K562 (cell line): ENCODE measurements at regions not wholly inside any gene's neighbourhood (a gene's known extent, or its start where the extent isn't known, plus 50 kb on each side); places are given as distances from the start of the nearest gene placed in this dataset.

Experiments
- ATAC-seq: fragments of 200-7000 bp; cut with Tn5 transposase; 3 replicates; pipeline ENCODE4 v1.9.1; 2020; ENCODE audit warnings: moderate library complexity
- BruUV-seq: library from RNA; stranded (reverse); fragments of 400-500 nt; replicated peaks from 2 replicates; lab custom pipeline; 2021; lab: Mats Ljungman, UMichigan
- CTCF ChIA-PET: fragments of 300-600 bp; formaldehyde crosslinking; extraction: SDS; loops from one replicate; lab custom pipeline; 2021; ENCODE audit warnings: low intra/inter-chr PET ratio; lab: Yijun Ruan, JAX
- POLR2A ChIA-PET: fragments of 300-600, 350-650 bp; sonication (Branson Sonifier 250); formaldehyde crosslinking; extraction: SDS; loops from one replicate; lab custom pipeline; 2021; ENCODE audit warnings: antibody characterized with exemption, inconsistent platforms; lab: Yijun Ruan, JAX
- DNase-seq, 4 experiments: peaks; one replicate each; pipeline versions ENCODE4 v3.0.0 to v3.0.0-alpha.2; 2011 to 2018; ENCODE audit warnings: low spot score in 3 of 4, mixed read lengths in 3 of 4; ENCODE audit errors: extremely low read depth in 1 of 4
- FAIRE-seq: peaks from 2 replicates; lab custom pipeline; 2011; peaks lifted over from hg19 to GRCh38; lab: Jason Lieb, UNC
- H2AFZ ChIP-seq: 2 replicates; pipeline ENCODE4 v1.6.0; 2011; ENCODE audit warnings: low read depth, low read length, control low read depth, inconsistent platforms
- H3K27ac ChIP-seq: fragments of 200-600 bp; 3 replicates; pipeline ENCODE4 v1.8.0; 2011; ENCODE audit warnings: low read depth, mild to moderate bottlenecking, control low read depth, inconsistent platforms, low read length, moderate library complexity, mixed read lengths; ENCODE audit errors: extremely low read depth
- H3K27me3 ChIP-seq, 2 experiments: fragments of 300-600 bp in 1 of 2; 2 replicates in 1 of 2; 3 replicates in 1 of 2; pipeline versions ENCODE4 v1.6.0 to v1.8.0; 2011; ENCODE audit warnings: inconsistent platforms in 2 of 2, low read length in 2 of 2, mild to moderate bottlenecking in 1 of 2, mixed read lengths in 1 of 2, moderate library complexity in 1 of 2; ENCODE audit not compliant: control insufficient read depth in 2 of 2, insufficient read depth in 2 of 2
- H3K36me3 ChIP-seq: fragments of 300-600 bp; 3 replicates; pipeline ENCODE4 v1.8.0; 2011; ENCODE audit warnings: mild to moderate bottlenecking, low read length, inconsistent platforms; ENCODE audit not compliant: control insufficient read depth, insufficient read depth
- H3K4me1 ChIP-seq, 2 experiments: fragments of 200-600 bp in 1 of 2; replicated peaks in 1 of 2; 2 replicates in 1 of 2; 3 replicates in 1 of 2; pipeline versions ENCODE4 v1.5.1 to v1.8.0; 2011; ENCODE audit warnings: inconsistent platforms in 2 of 2, low read length in 2 of 2, mild to moderate bottlenecking in 1 of 2, mixed read lengths in 1 of 2, moderate library complexity in 1 of 2; ENCODE audit not compliant: control insufficient read depth in 2 of 2, insufficient read depth in 2 of 2
- H3K4me2 ChIP-seq: 2 replicates; pipeline ENCODE4 v1.6.1; 2011; ENCODE audit warnings: low read length, control low read depth, inconsistent platforms, mixed read lengths; ENCODE audit not compliant: insufficient read depth
- H3K4me3 ChIP-seq: fragments of 200-600 bp; sonication (generic), shearing (Covaris generic); 2 replicates; pipeline ENCODE4 v1.5.1; 2016; ENCODE audit warnings: control low read depth, inconsistent platforms
- H3K79me2 ChIP-seq: fragments of 200-600 bp; 3 replicates; pipeline ENCODE4 v1.8.0; 2011; ENCODE audit warnings: low read length, inconsistent platforms; ENCODE audit not compliant: control insufficient read depth, insufficient read depth
- H3K9ac ChIP-seq, 2 experiments: 2 replicates each; pipeline versions ENCODE4 v1.6.0 to v1.6.1; 2011; ENCODE audit warnings: low read depth in 2 of 2, low read length in 2 of 2, control low read depth in 1 of 2, inconsistent platforms in 1 of 2, mild to moderate bottlenecking in 1 of 2, mixed read lengths in 1 of 2; ENCODE audit not compliant: insufficient read depth in 1 of 2
- H3K9me1 ChIP-seq: one replicate; pipeline ENCODE4 v1.6.0; 2011; ENCODE audit warnings: inconsistent platforms, mild to moderate bottlenecking, low read length, moderate library complexity; ENCODE audit not compliant: control insufficient read depth, insufficient read depth
- H3K9me3 ChIP-seq: replicated peaks from 2 replicates; pipeline ENCODE4 v1.5.1; 2011; ENCODE audit warnings: low read depth, low read length, inconsistent platforms; ENCODE audit not compliant: control insufficient read depth, insufficient read depth
- H4K20me1 ChIP-seq: replicated peaks from 2 replicates; pipeline ENCODE4 v1.6.1; 2011; ENCODE audit warnings: low read length, inconsistent platforms, mixed read lengths; ENCODE audit not compliant: control insufficient read depth, insufficient read depth
- AFF1 ChIP-seq, 2 experiments: fragments of 450-650 bp; IDR thresholded peaks; 2 replicates each; pipeline ENCODE4 v1.6.1; 2018; ENCODE audit warnings: mild to moderate bottlenecking in 2 of 2, low read depth in 1 of 2; ENCODE audit not compliant: partially characterized antibody in 2 of 2
- ASH1L ChIP-seq: fragments of 450-650 bp; IDR thresholded peaks from 2 replicates; pipeline ENCODE4 v1.6.1; 2018; ENCODE audit warnings: borderline replicate concordance, mild to moderate bottlenecking, low read depth; ENCODE audit not compliant: partially characterized antibody
- CBFB ChIP-seq: sonication (generic); formaldehyde crosslinking; IDR thresholded peaks from 2 replicates; pipeline ENCODE4 v1.4.0; 2020; ENCODE audit warnings: mild to moderate bottlenecking, missing genetic modification reagents
- CCNT2 ChIP-seq: IDR thresholded peaks from 2 replicates; pipeline ENCODE4 v1.6.1; 2011; ENCODE audit warnings: borderline replicate concordance, low read depth, mild to moderate bottlenecking, moderate library complexity, mixed read lengths, low read length; ENCODE audit not compliant: insufficient read length; ENCODE audit errors: extremely low read depth
- E2F5 ChIP-seq: sonication (generic); formaldehyde crosslinking; IDR thresholded peaks from 2 replicates; pipeline ENCODE4 v1.8.0; 2022; ENCODE audit warnings: mild to moderate bottlenecking, missing genetic modification reagents
- E2F6 ChIP-seq, 2 experiments: IDR thresholded peaks; 2 replicates each; pipeline ENCODE4 v1.6.1; 2011; ENCODE audit warnings: borderline replicate concordance in 1 of 2, control low read depth in 1 of 2, low read depth in 1 of 2, low read length in 1 of 2, mild to moderate bottlenecking in 1 of 2, mixed read lengths in 1 of 2, moderate library complexity in 1 of 2; ENCODE audit not compliant: insufficient read depth in 1 of 2, insufficient read length in 1 of 2, poor library complexity in 1 of 2, severe bottlenecking in 1 of 2; ENCODE audit errors: extremely low read depth in 1 of 2
- HINFP ChIP-seq: fragments of 450-650 bp; conservative IDR thresholded peaks from 2 replicates; pipeline ENCODE4 v1.6.1; 2016; ENCODE audit warnings: missing genetic modification characterization, low read depth, mild to moderate bottlenecking, control low read depth, missing compliant biosample characterization
- NCOR1 ChIP-seq: fragments of 450-650 bp; IDR thresholded peaks from 2 replicates; pipeline ENCODE4 v1.6.1; 2016; ENCODE audit warnings: mild to moderate bottlenecking, moderate library complexity
- PHF8 ChIP-seq: fragments of 200-600 bp; sonication (generic); IDR thresholded peaks from 2 replicates; pipeline ENCODE4 v1.6.1; 2012; ENCODE audit warnings: mixed run types, mild to moderate bottlenecking, inconsistent platforms, low read length, moderate library complexity, borderline replicate concordance
- PPARD ChIP-seq: fragments of 250-450 bp; sonication (Bioruptor Pico); IDR thresholded peaks from 2 replicates; pipeline ENCODE4 v1.8.0; 2022; ENCODE audit warnings: inconsistent platforms, mild to moderate bottlenecking, moderate library complexity
- SMAD4 ChIP-seq: fragments of 250-450 bp; sonication (Bioruptor Pico); conservative IDR thresholded peaks from 2 replicates; pipeline ENCODE4 v1.8.0; 2021; ENCODE audit warnings: inconsistent platforms, mild to moderate bottlenecking, moderate library complexity
- ZNF224 ChIP-seq: sonication (generic); formaldehyde crosslinking; IDR thresholded peaks from 2 replicates; pipeline ENCODE4 v1.8.0; 2022; ENCODE audit warnings: mild to moderate bottlenecking, missing genetic modification reagents
- ZNF644 ChIP-seq: fragments of 200-800 bp; sonication (Bioruptor generic); IDR thresholded peaks from 2 replicates; pipeline ENCODE4 v1.6.1; 2016; ENCODE audit warnings: low read depth, missing genetic modification characterization, missing compliant biosample characterization
- ZNF668 ChIP-seq: fragments of 250-450 bp; sonication (Bioruptor Pico); IDR thresholded peaks from 2 replicates; pipeline ENCODE4 v1.8.0; 2022; ENCODE audit warnings: mild to moderate bottlenecking, inconsistent platforms
- WGBS: fragments of 100-300 bp; shearing (Covaris generic); methylation state at CpG from one replicate; pipeline ENCODE4 v1.1.6; 2016; ENCODE audit warnings: low coverage, mixed read lengths; ENCODE audit not compliant: insufficient coverage; ENCODE audit errors: missing lambda C conversion rate; 5-methylcytosine and 5-hydroxymethylcytosine counted together
- in situ Hi-C: fragments of 300-500 bp; cut with MboI; formaldehyde crosslinking; loops from 4 replicates; pipeline ENCODE4 v1.15.0; 2018; ENCODE audit warnings: inconsistent platforms, mixed read lengths
- intact Hi-C: fragments of 100-400 bp; cut with micrococcal nuclease; formaldehyde crosslinking; loops from 2 replicates; pipeline ENCODE4 v1.14.2; 2022

- TF ChIP-seq CCNT2: no peak
- TF ChIP-seq E2F6 (IDR thresholded peaks at IDR 0.05; ENCODE audit: borderline replicate concordance in 1 of 2, extremely low read depth in 1 of 2, insufficient read depth in 1 of 2, insufficient read length in 1 of 2, low read depth in 1 of 2, low read length in 1 of 2, poor library complexity in 1 of 2, severe bottlenecking in 1 of 2): no peak
- TF ChIP-seq NCOR1: no peak
- TF ChIP-seq SMAD4 (CRISPR knock-in tag): no peak
These were observed 239.9 kb upstream of the DYNLRB2 start (continued) for GRCh38 chr16:80300876-80301275.

- FAIRE-seq (no peak), ATAC-seq (no peak), DNase-seq (no peak)
- no peaks in the 10 kb centered on the region for H4K20me1 ChIP-seq
- H3K4me1 ChIP-seq: no peaks in the 10 kb centered on the region
- ChIA-PET POLR2A (no interaction called here), CTCF (no interaction called here)
- no peak overlapping the region for H3K4me3 ChIP-seq
- WGBS: 0% methylated on average over 4 of the region's 4 CpGs
- no peaks in the 10 kb centered on the region for H3K9me1 ChIP-seq
- no peak overlapping the region for H3K9ac ChIP-seq
- no TSS peak for BruUV-seq
- no peak overlapping the region for H2AFZ ChIP-seq
- intact Hi-C loops (no loop called here), in situ Hi-C loops (no loop called here)
- no peaks in the 10 kb centered on the region; a peak in 1 of 5 replicates for H3K27me3 ChIP-seq
- no peaks in the 10 kb centered on the region for H3K36me3 ChIP-seq
- H3K4me2 ChIP-seq: no peak overlapping the region
- H3K27ac ChIP-seq: no peak overlapping the region
- no peaks in the 10 kb centered on the region for H3K79me2 ChIP-seq
- H3K9me3 ChIP-seq: no peaks in the 10 kb centered on the region
- TF ChIP-seq AFF1 (IDR thresholded peaks at IDR 0.05; ENCODE audit: low read depth in 1 of 2, partially characterized antibody in 2 of 2) (no peak), ASH1L (no peak), ZNF644 (tag) (no peak), ZNF224 (CRISPR knock-in tag) (no peak), PPARD (no peak), E2F5 (CRISPR knock-in tag) (no peak), ZNF668 (CRISPR knock-in tag) (no peak), HINFP (tag) (no peak), PHF8 (no peak), CBFB (CRISPR knock-in tag) (no peak)
These were observed 240.3 kb upstream of the DYNLRB2 start for GRCh38 chr16:80300456-80300855.
